ENCODE measurements at regions not wholly inside any gene's neighbourhood (a gene's known extent, or its start where the extent isn't known, plus 50 kb on each side); places are given as distances from the start of the nearest gene placed in this dataset.

DNA sequence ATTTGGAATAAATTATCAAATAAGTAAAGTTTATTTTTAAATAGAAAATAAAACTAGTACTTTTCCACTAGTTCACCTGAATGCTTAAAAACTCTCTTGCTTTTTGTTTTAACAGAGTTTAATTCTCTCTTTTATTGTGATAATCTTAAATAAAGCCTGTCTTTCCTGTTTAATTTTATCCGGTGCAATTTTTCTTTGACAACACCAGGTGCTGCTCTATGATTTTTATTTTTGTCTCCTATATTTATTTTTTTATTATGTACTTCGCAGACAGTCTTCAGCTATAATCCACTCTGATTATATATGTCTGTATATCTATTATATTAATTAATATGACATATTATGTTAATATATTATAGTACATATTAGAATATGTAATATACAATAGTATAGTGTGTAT lies 1293.0 kb upstream of the EPHA6 start:
- no peak overlapping the region for H3K27ac ChIP-seq (ENCODE audit: low read depth, low read length)
- H3K9ac ChIP-seq (replicated peaks in 1 of 4; ENCODE audit: extremely low read depth in 1 of 4, low read depth in 3 of 4, low read length in 3 of 4) = no peak overlapping the region
- H3K14ac ChIP-seq (ENCODE audit: insufficient read length) = no peak overlapping the region
- H2AFZ ChIP-seq (ENCODE audit: low read length) = no peak overlapping the region
- no peaks in the 10 kb centered on the region for H3K4me1 ChIP-seq (replicated peaks in 1 of 4; ENCODE audit: control insufficient read depth in 3 of 4, insufficient read depth in 4 of 4, low read length in 3 of 4)
- no peak overlapping the region for H2AK5ac ChIP-seq (ENCODE audit: low read depth, low read length)
- H2BK20ac ChIP-seq (ENCODE audit: low read length) = no peak overlapping the region
- no peaks in the 10 kb centered on the region for H3K9me3 ChIP-seq (ENCODE audit: insufficient read depth in 2 of 2, low read depth in 1 of 2, low read length in 1 of 2)
- H4K91ac ChIP-seq (replicated peaks; ENCODE audit: insufficient read length, low read length) = no peak overlapping the region
- FAIRE-seq = no peak
- no peak overlapping the region for H4K5ac ChIP-seq (ENCODE audit: insufficient read length, low read depth, low read length)
- H4K20me1 ChIP-seq (replicated peaks in 1 of 2; ENCODE audit: control insufficient read depth in 1 of 2, insufficient read depth in 2 of 2, low read length in 2 of 2) = no peaks in the 10 kb centered on the region
- H2BK12ac ChIP-seq (ENCODE audit: low read depth, low read length) = no peak overlapping the region
- 95% methylated on average over 2 of the region's 2 CpGs; no CpG with 5 or more reads in 1 of the 2 experiments for WGBS, 2 experiments (ENCODE audit: extremely low coverage in 1 of 2, insufficient coverage in 1 of 2, insufficient read length in 1 of 2, insufficient replicate concordance in 2 of 2, low coverage in 1 of 2, low lambda C conversion rate in 2 of 2, missing lambda C conversion rate in 1 of 2)
- no peaks in the 10 kb centered on the region for H3K79me1 ChIP-seq (ENCODE audit: low read depth, low read length)
- no peak for DNase-seq (ENCODE audit: low read depth in 1 of 2, low spot score in 2 of 2)
- no peaks in the 10 kb centered on the region for H3K36me3 ChIP-seq (ENCODE audit: control insufficient read depth in 2 of 4, insufficient read depth in 4 of 4, low read length in 3 of 4)
- no peak overlapping the region for H2BK5ac ChIP-seq (ENCODE audit: low read depth, low read length)
- no peaks in the 10 kb centered on the region for H3K23me2 ChIP-seq (ENCODE audit: low read depth, low read length)
- ChIA-PET POLR2A (ENCODE audit: partially characterized antibody) (no interaction called here), CTCF (ENCODE audit: partially characterized antibody) (no interaction called here)
- no peak overlapping the region for H2BK15ac ChIP-seq (ENCODE audit: low read length)
- H3K4me3 ChIP-seq (ENCODE audit: extremely low read depth in 1 of 4, insufficient read depth in 2 of 4, low read depth in 3 of 4, low read length in 4 of 4) = no peak overlapping the region
- no peak overlapping the region for H3K23ac ChIP-seq (ENCODE audit: insufficient read length)
- no peak overlapping the region for H3K4ac ChIP-seq (replicated peaks; ENCODE audit: insufficient read length, low read depth, low read length)
- H2BK120ac ChIP-seq (replicated peaks; ENCODE audit: low read depth, low read length) = no peak overlapping the region
- no peak overlapping the region for H3K56ac ChIP-seq (replicated peaks; ENCODE audit: insufficient read length, low read depth, low read length)
- no peaks in the 10 kb centered on the region for H3K79me2 ChIP-seq (ENCODE audit: control insufficient read depth in 1 of 2, insufficient read depth in 2 of 2, low read length in 2 of 2)
- H4K8ac ChIP-seq (ENCODE audit: extremely low read depth, insufficient read depth, low read length) = no peak overlapping the region
- H3K27me3 ChIP-seq (replicated peaks in 1 of 4; ENCODE audit: control insufficient read depth in 3 of 4, extremely low read depth in 1 of 4, insufficient read depth in 3 of 4, low read length in 3 of 4) = no peaks in the 10 kb centered on the region
- no peak overlapping the region for H3K18ac ChIP-seq (ENCODE audit: extremely low read depth, low read length)
- no peak overlapping the region for H3K4me2 ChIP-seq (ENCODE audit: insufficient read depth in 1 of 2, low read depth in 2 of 2, low read length in 2 of 2)
- TF ChIP-seq SAP30 (IDR thresholded peaks at IDR 0.05; ENCODE audit: insufficient read depth, insufficient replicate concordance, low read length) = no peak
- no peak for TF ChIP-seq CTBP2 (IDR thresholded peaks at IDR 0.05; ENCODE audit: borderline replicate concordance, insufficient read depth, insufficient read length, low read length)
- no peak for TF ChIP-seq KDM1A (IDR thresholded peaks at IDR 0.05; ENCODE audit: borderline replicate concordance, low read length)
- no peak for TF ChIP-seq CBX8 (IDR thresholded peaks at IDR 0.05; ENCODE audit: borderline replicate concordance, low read depth, low read length)
- no peak for TF ChIP-seq RFX5 (IDR thresholded peaks at IDR 0.05; ENCODE audit: borderline replicate concordance, low read depth, low read length)
- TF ChIP-seq RBBP5 (IDR thresholded peaks at IDR 0.05; ENCODE audit: borderline replicate concordance, low read depth, low read length) = no peak
- TF ChIP-seq, protein P1, sequence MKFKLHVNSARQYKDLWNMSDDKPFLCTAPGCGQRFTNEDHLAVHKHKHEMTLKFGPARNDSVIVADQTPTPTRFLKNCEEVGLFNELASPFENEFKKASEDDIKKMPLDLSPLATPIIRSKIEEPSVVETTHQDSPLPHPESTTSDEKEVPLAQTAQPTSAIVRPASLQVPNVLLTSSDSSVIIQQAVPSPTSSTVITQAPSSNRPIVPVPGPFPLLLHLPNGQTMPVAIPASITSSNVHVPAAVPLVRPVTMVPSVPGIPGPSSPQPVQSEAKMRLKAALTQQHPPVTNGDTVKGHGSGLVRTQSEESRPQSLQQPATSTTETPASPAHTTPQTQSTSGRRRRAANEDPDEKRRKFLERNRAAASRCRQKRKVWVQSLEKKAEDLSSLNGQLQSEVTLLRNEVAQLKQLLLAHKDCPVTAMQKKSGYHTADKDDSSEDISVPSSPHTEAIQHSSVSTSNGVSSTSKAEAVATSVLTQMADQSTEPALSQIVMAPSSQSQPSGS (IDR thresholded peaks at IDR 0.05; ENCODE audit: low read length) = no peak
- TF ChIP-seq BCL11A (IDR thresholded peaks at IDR 0.05; ENCODE audit: low read depth in 2 of 2, low read length in 2 of 2) = no peak
- no peak for TF ChIP-seq SIN3A (conservative IDR thresholded peaks at IDR 0.05 in 1 of 2, IDR thresholded peaks at IDR 0.05 in 1 of 2; ENCODE audit: low read depth in 1 of 2, low read length in 2 of 2)
- TF ChIP-seq TBP (IDR thresholded peaks at IDR 0.05; ENCODE audit: low read depth, low read length) = no peak
- TF ChIP-seq POLR2A (IDR thresholded peaks at IDR 0.05; ENCODE audit: control extremely low read depth in 1 of 2, low read depth in 2 of 2, low read length in 2 of 2) = no peak
- no peak for TF ChIP-seq FOSL1 (IDR thresholded peaks at IDR 0.05; ENCODE audit: insufficient read depth, low read depth, low read length)
- no peak for TF ChIP-seq NRF1 (IDR thresholded peaks at IDR 0.05; ENCODE audit: low read depth, low read length)

All from H1 (cell line).